K562 (cell line): ENCODE measurements at regions not wholly inside any gene's neighbourhood (a gene's known extent, or its start where the extent isn't known, plus 50 kb on each side); places are given as distances from the start of the nearest gene placed in this dataset.
"Not testable (repeated sequence)": the region's sequence is repeated elsewhere in the genome, so short reads cannot be mapped to it uniquely, and the experiment has no call there.

ENCODE experiments used
- BCOR ChIP-seq: fragments of 450-650 bp; IDR thresholded peaks from 2 replicates; pipeline ENCODE4 v1.6.1; 2016
- CEBPB ChIP-seq: fragments of 450-650 bp; IDR thresholded peaks from 2 replicates; pipeline ENCODE4 v1.6.1; 2016; ENCODE audit warnings: missing genetic modification characterization, missing compliant biosample characterization
- DACH1 ChIP-seq: fragments of 450-650 bp; IDR thresholded peaks from 2 replicates; pipeline ENCODE4 v1.6.1; 2018; ENCODE audit not compliant: partially characterized antibody
- DDX20 ChIP-seq: fragments of 450-650 bp; IDR thresholded peaks from 2 replicates; pipeline ENCODE4 v1.6.1; 2016; ENCODE audit warnings: missing genetic modification characterization, low read depth, mild to moderate bottlenecking, missing compliant biosample characterization, moderate library complexity
- EP300 ChIP-seq: IDR thresholded peaks from 2 replicates; pipeline ENCODE4 v1.6.1; 2012; ENCODE audit warnings: low read length, improper control_type of control experiment
- FOSL1 ChIP-seq: fragments of 200-800 bp; sonication (Bioruptor generic); conservative IDR thresholded peaks from 2 replicates; pipeline ENCODE4 v1.6.1; 2016; ENCODE audit warnings: missing genetic modification characterization, missing compliant biosample characterization
- GATA2 ChIP-seq: sonication (generic); formaldehyde crosslinking; IDR thresholded peaks from 2 replicates; pipeline ENCODE4 v1.4.0; 2020; ENCODE audit warnings: mild to moderate bottlenecking, missing genetic modification reagents
- HDAC1 ChIP-seq, 2 experiments: fragments of 450-650 bp; IDR thresholded peaks; 2 replicates each; pipeline ENCODE4 v1.6.1; 2016 to 2017; ENCODE audit warnings: inconsistent platforms in 1 of 2, mild to moderate bottlenecking in 1 of 2, moderate library complexity in 1 of 2
- MECOM ChIP-seq: fragments of 250-450 bp; sonication (Bioruptor Pico); IDR thresholded peaks from 2 replicates; pipeline ENCODE4 v1.8.0; 2022; ENCODE audit warnings: inconsistent platforms
- NFIC ChIP-seq: fragments of 450-650 bp; IDR thresholded peaks from 2 replicates; pipeline ENCODE4 v1.6.1; 2017; ENCODE audit warnings: mild to moderate bottlenecking, inconsistent platforms
- POLR2AphosphoS5 ChIP-seq: IDR thresholded peaks from 2 replicates; pipeline ENCODE4 v1.6.1; 2011; ENCODE audit warnings: mild to moderate bottlenecking, low read depth, low read length, moderate library complexity; ENCODE audit not compliant: control insufficient read depth, insufficient read depth
- SMAD4 ChIP-seq: fragments of 250-450 bp; sonication (Bioruptor Pico); conservative IDR thresholded peaks from 2 replicates; pipeline ENCODE4 v1.8.0; 2021; ENCODE audit warnings: inconsistent platforms, mild to moderate bottlenecking, moderate library complexity
- SOX6 ChIP-seq: fragments of 450-650 bp; IDR thresholded peaks from 2 replicates; pipeline ENCODE4 v1.6.1; 2014; ENCODE audit warnings: mild to moderate bottlenecking
- TCF3 ChIP-seq: sonication (generic); formaldehyde crosslinking; IDR thresholded peaks from 2 replicates; pipeline ENCODE4 v1.4.0; 2020; ENCODE audit warnings: mild to moderate bottlenecking, missing genetic modification reagents
- TEAD1 ChIP-seq, 2 experiments: fragments of 450-650 bp in 1 of 2; sonication (generic) in 1 of 2; formaldehyde crosslinking; IDR thresholded peaks; 2 replicates each; pipeline versions ENCODE4 v1.4.0 to v1.8.0; 2020 to 2022; ENCODE audit warnings: mild to moderate bottlenecking in 2 of 2, missing genetic modification reagents in 1 of 2
- TEAD4 ChIP-seq, 2 experiments: sonication (generic) in 1 of 2; formaldehyde crosslinking in 1 of 2; IDR thresholded peaks; 2 replicates each; pipeline versions ENCODE4 v1.6.1 to v1.8.0; 2012 to 2022; ENCODE audit warnings: borderline replicate concordance in 1 of 2, inconsistent platforms in 1 of 2, low read length in 1 of 2, mild to moderate bottlenecking in 1 of 2, missing genetic modification reagents in 1 of 2
- YY1 ChIP-seq, 3 experiments: IDR thresholded peaks; 2 replicates each; pipeline ENCODE4 v1.6.1; 2011; ENCODE audit warnings: low read length in 2 of 3, mild to moderate bottlenecking in 2 of 3, moderate library complexity in 2 of 3, borderline replicate concordance in 1 of 3, control low read depth in 1 of 3, low read depth in 1 of 3; ENCODE audit not compliant: insufficient read depth in 3 of 3, insufficient replicate concordance in 2 of 3, control insufficient read depth in 1 of 3, insufficient read length in 1 of 3; ENCODE audit errors: extremely low read depth in 1 of 3
- ZNF589 ChIP-seq: fragments of 200-800 bp; sonication (Bioruptor generic); IDR thresholded peaks from 2 replicates; pipeline ENCODE4 v1.6.1; 2016; ENCODE audit warnings: low read depth, missing genetic modification characterization, missing compliant biosample characterization
- ZNF668 ChIP-seq: fragments of 250-450 bp; sonication (Bioruptor Pico); IDR thresholded peaks from 2 replicates; pipeline ENCODE4 v1.8.0; 2022; ENCODE audit warnings: mild to moderate bottlenecking, inconsistent platforms
- TF ChIP-seq, protein P1 (sequence below): fragments of 450-650 bp; formaldehyde crosslinking; IDR thresholded peaks from 2 replicates; pipeline ENCODE4 v1.4.0; 2020; ENCODE audit warnings: mild to moderate bottlenecking, moderate library complexity
- TF ChIP-seq, protein P2 (sequence below): fragments of 450-650 bp; IDR thresholded peaks from 2 replicates; pipeline ENCODE4 v1.6.1; 2017; ENCODE audit warnings: antibody characterized with exemption, mild to moderate bottlenecking

DNA sequence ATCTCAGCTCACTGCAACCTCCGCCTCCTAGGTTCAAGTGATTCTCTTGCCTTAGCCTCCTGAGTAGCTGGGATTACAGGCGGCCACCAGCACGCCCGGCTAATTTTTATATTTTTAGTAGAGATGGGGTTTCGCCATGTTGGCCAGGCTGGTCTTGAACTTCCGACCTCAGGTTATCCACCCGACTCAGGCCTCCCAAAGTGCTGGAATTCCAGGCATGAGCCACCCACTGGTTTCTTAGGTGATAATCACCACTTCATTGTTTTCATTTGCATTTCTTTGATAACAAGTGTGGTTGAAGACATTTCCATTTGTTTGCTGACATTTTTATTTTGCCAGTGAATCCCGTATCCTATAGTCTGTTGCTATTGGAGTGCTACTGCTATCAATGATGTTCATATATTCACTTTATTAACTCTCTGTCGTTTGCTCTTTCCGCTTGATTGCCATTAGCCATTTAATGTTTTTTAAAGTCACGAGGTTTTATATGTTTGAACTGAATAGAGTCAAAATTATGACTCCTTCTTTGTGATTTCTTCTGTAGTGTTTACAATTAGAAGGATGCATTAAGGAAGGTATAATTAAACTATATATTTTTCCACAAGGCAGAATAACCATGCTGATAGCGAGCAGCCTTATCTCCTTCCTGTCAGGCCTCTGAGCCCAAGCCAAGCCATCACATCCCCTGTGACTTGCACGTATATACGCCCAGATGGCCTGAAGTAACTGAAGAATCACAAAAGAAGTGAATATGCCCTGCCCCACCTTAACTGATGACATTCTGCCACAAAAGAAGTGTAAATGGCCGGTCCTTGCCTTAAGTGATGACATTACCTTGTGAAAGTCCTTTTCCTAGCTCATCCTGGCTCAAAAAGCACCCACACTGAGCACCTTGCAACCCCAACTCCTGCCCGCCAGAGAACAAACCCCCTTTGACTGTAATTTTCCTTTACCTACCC, 87.3 kb upstream of the DAPK1 start (continued):
- TF ChIP-seq SMAD4 (CRISPR knock-in tag) (peak; percentile 31; the same call in 1 of the 2 replicates), ZNF589 (CRISPR knock-in tag) (0 out of 2 replicates have a peak, but pooled peaks have one; percentile 55), DACH1 (peak; percentile 77), NFIC (peak; percentile 87), BCOR (peak; percentile 18; the same call in 1 of the 2 replicates), TEAD4 (IDR thresholded peaks at IDR 0.05; ENCODE audit: low read length) (peak; percentile 68), POLR2AphosphoS5 (peak; percentile 47; the same call in 1 of the 2 replicates), ZNF668 (CRISPR knock-in tag) (0 out of 2 replicates have a peak, but pooled peaks have one; percentile 19), YY1 (IDR thresholded peaks at IDR 0.05; ENCODE audit: borderline replicate concordance in 1 of 3, control insufficient read depth in 1 of 3, extremely low read depth in 1 of 3, insufficient read depth in 3 of 3, insufficient read length in 1 of 3, insufficient replicate concordance in 2 of 3, low read depth in 1 of 3, low read length in 2 of 3) (peak in 1 of 3 experiments; percentile 31), SOX6 (peak; percentile 67), DDX20 (tag) (0 out of 2 replicates have a peak, but pooled peaks have one; percentile 16), HDAC1 (IDR thresholded peaks at IDR 0.05) (peak in 1 of 2 experiments; percentile 45; a peak in 1 of 4 replicates), TEAD1 (CRISPR knock-in tag; IDR thresholded peaks at IDR 0.05) (peak in 1 of 2 experiments; percentile 88; a peak in 2 of 4 replicates), TCF3 (CRISPR knock-in tag) (peak; percentile 84), MECOM (CRISPR knock-in tag) (0 out of 2 replicates have a peak, but pooled peaks have one; percentile 45), FOSL1 (0 out of 2 replicates have a peak, but pooled peaks have one; percentile 29), EP300 (peak; percentile 81), GATA2 (CRISPR knock-in tag) (peak; percentile 52; the same call in 1 of the 2 replicates), CEBPB (tag) (0 out of 2 replicates have a peak, but pooled peaks have one; percentile 31)
- TF ChIP-seq TEAD4 (CRISPR knock-in tag; IDR thresholded peaks at IDR 0.05; ENCODE audit: borderline replicate concordance) = not testable (repeated sequence)
- TF ChIP-seq, protein P1, sequence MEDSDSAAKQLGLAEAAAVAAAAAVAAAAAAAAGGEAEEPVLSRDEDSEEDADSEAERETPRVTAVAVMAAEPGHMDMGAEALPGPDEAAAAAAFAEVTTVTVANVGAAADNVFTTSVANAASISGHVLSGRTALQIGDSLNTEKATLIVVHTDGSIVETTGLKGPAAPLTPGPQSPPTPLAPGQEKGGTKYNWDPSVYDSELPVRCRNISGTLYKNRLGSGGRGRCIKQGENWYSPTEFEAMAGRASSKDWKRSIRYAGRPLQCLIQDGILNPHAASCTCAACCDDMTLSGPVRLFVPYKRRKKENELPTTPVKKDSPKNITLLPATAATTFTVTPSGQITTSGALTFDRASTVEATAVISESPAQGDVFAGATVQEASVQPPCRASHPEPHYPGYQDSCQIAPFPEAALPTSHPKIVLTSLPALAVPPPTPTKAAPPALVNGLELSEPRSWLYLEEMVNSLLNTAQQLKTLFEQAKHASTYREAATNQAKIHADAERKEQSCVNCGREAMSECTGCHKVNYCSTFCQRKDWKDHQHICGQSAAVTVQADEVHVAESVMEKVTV (CRISPR knock-in tag) = peak; percentile 26; the same call in 1 of the 2 replicates
- TF ChIP-seq, protein P2, sequence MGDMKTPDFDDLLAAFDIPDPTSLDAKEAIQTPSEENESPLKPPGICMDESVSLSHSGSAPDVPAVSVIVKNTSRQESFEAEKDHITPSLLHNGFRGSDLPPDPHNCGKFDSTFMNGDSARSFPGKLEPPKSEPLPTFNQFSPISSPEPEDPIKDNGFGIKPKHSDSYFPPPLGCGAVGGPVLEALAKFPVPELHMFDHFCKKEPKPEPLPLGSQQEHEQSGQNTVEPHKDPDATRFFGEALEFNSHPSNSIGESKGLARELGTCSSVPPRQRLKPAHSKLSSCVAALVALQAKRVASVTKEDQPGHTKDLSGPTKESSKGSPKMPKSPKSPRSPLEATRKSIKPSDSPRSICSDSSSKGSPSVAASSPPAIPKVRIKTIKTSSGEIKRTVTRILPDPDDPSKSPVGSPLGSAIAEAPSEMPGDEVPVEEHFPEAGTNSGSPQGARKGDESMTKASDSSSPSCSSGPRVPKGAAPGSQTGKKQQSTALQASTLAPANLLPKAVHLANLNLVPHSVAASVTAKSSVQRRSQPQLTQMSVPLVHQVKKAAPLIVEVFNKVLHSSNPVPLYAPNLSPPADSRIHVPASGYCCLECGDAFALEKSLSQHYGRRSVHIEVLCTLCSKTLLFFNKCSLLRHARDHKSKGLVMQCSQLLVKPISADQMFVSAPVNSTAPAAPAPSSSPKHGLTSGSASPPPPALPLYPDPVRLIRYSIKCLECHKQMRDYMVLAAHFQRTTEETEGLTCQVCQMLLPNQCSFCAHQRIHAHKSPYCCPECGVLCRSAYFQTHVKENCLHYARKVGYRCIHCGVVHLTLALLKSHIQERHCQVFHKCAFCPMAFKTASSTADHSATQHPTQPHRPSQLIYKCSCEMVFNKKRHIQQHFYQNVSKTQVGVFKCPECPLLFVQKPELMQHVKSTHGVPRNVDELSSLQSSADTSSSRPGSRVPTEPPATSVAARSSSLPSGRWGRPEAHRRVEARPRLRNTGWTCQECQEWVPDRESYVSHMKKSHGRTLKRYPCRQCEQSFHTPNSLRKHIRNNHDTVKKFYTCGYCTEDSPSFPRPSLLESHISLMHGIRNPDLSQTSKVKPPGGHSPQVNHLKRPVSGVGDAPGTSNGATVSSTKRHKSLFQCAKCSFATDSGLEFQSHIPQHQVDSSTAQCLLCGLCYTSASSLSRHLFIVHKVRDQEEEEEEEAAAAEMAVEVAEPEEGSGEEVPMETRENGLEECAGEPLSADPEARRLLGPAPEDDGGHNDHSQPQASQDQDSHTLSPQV = peak; percentile 43
